ENCODE measurements at regions not wholly inside any gene's neighbourhood (a gene's known extent, or its start where the extent isn't known, plus 50 kb on each side); places are given as distances from the start of the nearest gene placed in this dataset.

DNA sequence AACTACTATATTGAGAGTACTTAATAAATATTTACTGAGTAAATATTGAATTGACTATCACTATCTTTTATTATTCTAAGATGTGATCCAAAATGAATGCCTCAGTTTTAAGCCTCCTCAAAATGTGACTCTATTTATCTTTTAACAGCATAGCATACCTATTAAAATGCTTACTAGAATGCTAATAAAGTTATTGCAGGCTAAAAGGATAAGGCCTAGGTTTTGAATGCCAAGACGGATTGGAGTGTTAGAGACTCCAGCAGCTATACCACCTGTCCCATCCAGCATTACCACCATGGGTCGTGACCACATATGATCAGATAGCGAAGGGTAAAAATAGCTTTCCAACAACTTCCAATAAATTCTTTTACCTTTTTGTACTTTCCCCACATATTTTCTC, 64.7 kb upstream of the MYRIP start:
- TF ChIP-seq EZH2 (IDR thresholded peaks at IDR 0.05; ENCODE audit: insufficient read depth, poor library complexity, severe bottlenecking) (no peak), EZH2phosphoT487 (IDR thresholded peaks at IDR 0.05; ENCODE audit: insufficient read depth, low read depth) (no peak)
